ENCODE measurements at regions not wholly inside any gene's neighbourhood (a gene's known extent, or its start where the extent isn't known, plus 50 kb on each side); places are given as distances from the start of the nearest gene placed in this dataset.

DNA sequence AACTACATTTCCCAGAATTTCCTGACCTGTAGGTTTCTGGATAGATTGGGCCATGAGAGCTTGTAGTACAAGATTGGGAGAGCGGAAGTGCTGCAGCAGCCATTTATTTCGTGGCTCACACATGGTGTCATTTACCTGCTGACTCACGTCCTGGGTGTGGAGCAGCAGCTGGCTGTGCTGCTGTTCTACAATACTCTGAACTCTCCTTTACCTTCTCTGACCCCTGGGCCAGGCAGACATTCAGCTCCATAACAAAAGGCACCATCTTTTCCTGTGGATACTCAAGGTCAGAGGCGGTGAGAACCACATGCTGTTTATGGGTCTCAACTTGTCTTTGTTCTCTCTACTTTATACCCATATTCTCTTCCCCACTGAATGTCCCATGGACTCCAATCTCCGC lies 490.2 kb downstream of the IGSF11 start:
- TF ChIP-seq EZH2 (IDR thresholded peaks at IDR 0.05; ENCODE audit: insufficient read depth, low read length): no peak
- TF ChIP-seq, protein P1, sequence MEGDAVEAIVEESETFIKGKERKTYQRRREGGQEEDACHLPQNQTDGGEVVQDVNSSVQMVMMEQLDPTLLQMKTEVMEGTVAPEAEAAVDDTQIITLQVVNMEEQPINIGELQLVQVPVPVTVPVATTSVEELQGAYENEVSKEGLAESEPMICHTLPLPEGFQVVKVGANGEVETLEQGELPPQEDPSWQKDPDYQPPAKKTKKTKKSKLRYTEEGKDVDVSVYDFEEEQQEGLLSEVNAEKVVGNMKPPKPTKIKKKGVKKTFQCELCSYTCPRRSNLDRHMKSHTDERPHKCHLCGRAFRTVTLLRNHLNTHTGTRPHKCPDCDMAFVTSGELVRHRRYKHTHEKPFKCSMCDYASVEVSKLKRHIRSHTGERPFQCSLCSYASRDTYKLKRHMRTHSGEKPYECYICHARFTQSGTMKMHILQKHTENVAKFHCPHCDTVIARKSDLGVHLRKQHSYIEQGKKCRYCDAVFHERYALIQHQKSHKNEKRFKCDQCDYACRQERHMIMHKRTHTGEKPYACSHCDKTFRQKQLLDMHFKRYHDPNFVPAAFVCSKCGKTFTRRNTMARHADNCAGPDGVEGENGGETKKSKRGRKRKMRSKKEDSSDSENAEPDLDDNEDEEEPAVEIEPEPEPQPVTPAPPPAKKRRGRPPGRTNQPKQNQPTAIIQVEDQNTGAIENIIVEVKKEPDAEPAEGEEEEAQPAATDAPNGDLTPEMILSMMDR (IDR thresholded peaks at IDR 0.05; ENCODE audit: insufficient read depth, low read depth, low read length): no peak

Data from astrocyte (in vitro differentiated cells and primary cell).